CD4-positive, alpha-beta memory T cell (primary cell): ENCODE measurements at regions not wholly inside any gene's neighbourhood (a gene's known extent, or its start where the extent isn't known, plus 50 kb on each side); places are given as distances from the start of the nearest gene placed in this dataset.

Experiments used
- CTCF ChIA-PET: fragments of 350-600 bp; sonication (Branson Sonifier 250); formaldehyde crosslinking; loops from one replicate; lab custom pipeline; 2021; ENCODE audit warnings: inconsistent platforms; ENCODE audit not compliant: partially characterized antibody; lab: Charles Lee
- POLR2A ChIA-PET: fragments of 350-600 bp; sonication (Branson Sonifier 250); formaldehyde crosslinking; loops from one replicate; lab custom pipeline; 2021; ENCODE audit not compliant: partially characterized antibody; lab: Charles Lee
- DNase-seq, 5 donors: peaks; one replicate each; pipeline versions ENCODE4 v3.0.0 to v3.0.0-alpha.2; 2020 to 2022; ENCODE audit warnings: mixed read lengths in 1 of 5
- H3K27ac ChIP-seq: one replicate; pipeline ENCODE4 v1.7.0; 2013; ENCODE audit warnings: low read depth, low read length
- H3K27me3 ChIP-seq: 2 replicates; pipeline ENCODE4 v1.7.0; 2013; ENCODE audit warnings: mild to moderate bottlenecking, low read length, moderate library complexity; ENCODE audit not compliant: insufficient read depth
- H3K36me3 ChIP-seq: 2 replicates; pipeline ENCODE4 v1.7.0; 2013; ENCODE audit warnings: mild to moderate bottlenecking, low read length, moderate library complexity; ENCODE audit not compliant: insufficient read depth
- H3K4me1 ChIP-seq: 2 replicates; pipeline ENCODE4 v1.7.0; 2013; ENCODE audit warnings: mild to moderate bottlenecking, low read length, moderate library complexity; ENCODE audit not compliant: insufficient read depth
- H3K4me3 ChIP-seq, 2 donors: one replicate each; pipeline ENCODE4 v1.7.0; 2013; ENCODE audit warnings: low read length in 2 of 2, mild to moderate bottlenecking in 1 of 2
- H3K9me3 ChIP-seq, 2 donors: one replicate each; pipeline ENCODE4 v1.7.0; 2013; ENCODE audit warnings: low read length in 2 of 2, control low read depth in 1 of 2; ENCODE audit not compliant: control insufficient read depth in 1 of 2
- H3K27ac Mint-ChIP-seq, 7 donors: one replicate each; pipeline ENCODE4 v1.8.0; 2020 to 2021; ENCODE audit warnings: mixed read lengths in 7 of 7, mild to moderate bottlenecking in 6 of 7, inconsistent platforms in 3 of 7, moderate library complexity in 3 of 7
- H3K27me3 Mint-ChIP-seq, 2 donors: one replicate each; pipeline ENCODE4 v1.8.0; 2020 to 2021; ENCODE audit warnings: mixed read lengths in 2 of 2
- H3K36me3 Mint-ChIP-seq, 2 donors: one replicate each; pipeline ENCODE4 v1.8.0; 2020 to 2021; ENCODE audit warnings: mixed read lengths in 2 of 2, inconsistent platforms in 1 of 2, mild to moderate bottlenecking in 1 of 2
- H3K4me1 Mint-ChIP-seq, 4 donors: one replicate each; pipeline ENCODE4 v1.8.0; 2020 to 2021; ENCODE audit warnings: mixed read lengths in 4 of 4, mild to moderate bottlenecking in 1 of 4
- H3K4me3 Mint-ChIP-seq, 8 donors: one replicate each; pipeline ENCODE4 v1.8.0; 2020 to 2021; ENCODE audit warnings: mixed read lengths in 8 of 8, mild to moderate bottlenecking in 7 of 8, moderate library complexity in 6 of 8, inconsistent platforms in 3 of 8
- H3K9me3 Mint-ChIP-seq, 8 donors: one replicate each; pipeline ENCODE4 v1.8.0; 2020 to 2021; ENCODE audit warnings: mixed read lengths in 8 of 8, mild to moderate bottlenecking in 5 of 8, inconsistent platforms in 3 of 8, moderate library complexity in 1 of 8
- intact Hi-C: fragments of 100-400 bp; cut with micrococcal nuclease; formaldehyde crosslinking; loops from one replicate; pipeline ENCODE4 v1.15.1; 2023

- Histone ChIP-seq H3K27me3 (no peaks in the 10 kb centered on the region), H3K36me3 (no peaks in the 10 kb centered on the region), H3K4me1 (no peaks in the 10 kb centered on the region), H3K4me3 (no peak overlapping the region), H3K9me3 (no peaks in the 10 kb centered on the region), H3K27ac (no peak overlapping the region)
- ChIA-PET CTCF (no interaction called here), POLR2A (no interaction called here)
- Mint-ChIP-seq H3K27me3 (peaks cover 0 to 7% of the 10 kb centered on the region in 2 donors), H3K4me1 (no peaks in the 10 kb centered on the region), H3K9me3 (peaks cover 0 to 2% (median 0%) of the 10 kb centered on the region in 8 donors), H3K4me3 (no peak overlapping the region), H3K36me3 (no peaks in the 10 kb centered on the region), H3K27ac (no peak overlapping the region)
- intact Hi-C loops, result no loop called here
- DNase-seq, result no peak
Measured at GRCh38 chr5:127133071-127133470, 59.8 kb upstream of the C5orf63 start.

GRCh38 chr5:127136908-127137307 lies 63.6 kb upstream of the C5orf63 start:
- POLR2A ChIA-PET, result no interaction called here
- Mint-ChIP-seq H3K27ac (no peak overlapping the region), H3K9me3 (no peaks in the 10 kb centered on the region), H3K36me3 (no peaks in the 10 kb centered on the region), H3K27me3 (peaks cover 5 to 17% of the 10 kb centered on the region in 2 donors), H3K4me1 (no peaks in the 10 kb centered on the region), H3K4me3 (no peak overlapping the region)
- Histone ChIP-seq H3K9me3 (no peaks in the 10 kb centered on the region), H3K27me3 (no peaks in the 10 kb centered on the region), H3K36me3 (no peaks in the 10 kb centered on the region), H3K4me1 (no peaks in the 10 kb centered on the region), H3K4me3 (no peak overlapping the region), H3K27ac (no peak overlapping the region)
- DNase-seq, result no peak
- intact Hi-C loops, result no loop called here
- CTCF ChIA-PET, result no interaction called here

- Mint-ChIP-seq H3K9me3 (peaks cover 0 to 3% (median 0%) of the 10 kb centered on the region in 8 donors), H3K27me3 (peaks cover 5 to 10% of the 10 kb centered on the region in 2 donors), H3K36me3 (no peaks in the 10 kb centered on the region), H3K4me3 (no peak overlapping the region), H3K27ac (no peak overlapping the region), H3K4me1 (no peaks in the 10 kb centered on the region)
- Histone ChIP-seq H3K4me1 (no peaks in the 10 kb centered on the region), H3K4me3 (no peak overlapping the region), H3K36me3 (no peaks in the 10 kb centered on the region), H3K27ac (no peak overlapping the region), H3K27me3 (no peaks in the 10 kb centered on the region), H3K9me3 (no peaks in the 10 kb centered on the region)
- POLR2A ChIA-PET, result no interaction called here
- intact Hi-C loops, result no loop called here
- no peak for DNase-seq
- CTCF ChIA-PET, result no interaction called here
Measured at GRCh38 chr5:127143722-127144121, 70.4 kb upstream of the C5orf63 start.

GRCh38 chr5:127153031-127153430 lies 79.7 kb upstream of the C5orf63 start:
- peaks cover 0 to 1% of the 10 kb centered on the region in 2 donors for H3K27me3 Mint-ChIP-seq
- CTCF ChIA-PET, result no interaction called here

GRCh38 chr5:127153521-127153920 lies 80.2 kb upstream of the C5orf63 start:
- no peaks in the 10 kb centered on the region for H3K4me1 Mint-ChIP-seq

More at GRCh38 chr5:127153031-127153430, 79.7 kb upstream of the C5orf63 start:
- POLR2A ChIA-PET, result no interaction called here
- no peaks in the 10 kb centered on the region for H3K36me3 Mint-ChIP-seq
- H3K4me1 Mint-ChIP-seq, result no peaks in the 10 kb centered on the region
- DNase-seq, result no peak
- H3K9me3 Mint-ChIP-seq, result peaks cover 2 to 24% (median 10%) of the 10 kb centered on the region in 8 donors
- intact Hi-C loops, result no loop called here
- Histone ChIP-seq H3K27me3 (no peaks in the 10 kb centered on the region), H3K4me3 (no peak overlapping the region), H3K4me1 (no peaks in the 10 kb centered on the region), H3K27ac (no peak overlapping the region), H3K36me3 (no peaks in the 10 kb centered on the region), H3K9me3 (no peaks in the 10 kb centered on the region)
- H3K4me3 Mint-ChIP-seq, result no peak overlapping the region
- H3K27ac Mint-ChIP-seq, result no peak overlapping the region

GRCh38 chr5:127163750-127164149 lies 90.4 kb upstream of the C5orf63 start:
- DNase-seq, result no peak
- Histone ChIP-seq H3K36me3 (no peaks in the 10 kb centered on the region), H3K4me3 (no peak overlapping the region), H3K27ac (no peak overlapping the region), H3K4me1 (no peaks in the 10 kb centered on the region), H3K27me3 (no peaks in the 10 kb centered on the region), H3K9me3 (no peaks in the 10 kb centered on the region)
- Mint-ChIP-seq H3K36me3 (peaks cover 0 to under 1% of the 10 kb centered on the region in 2 donors), H3K9me3 (peaks cover 0 to 5% (median 1%) of the 10 kb centered on the region in 8 donors), H3K4me1 (no peaks in the 10 kb centered on the region), H3K4me3 (no peak overlapping the region), H3K27ac (no peak overlapping the region), H3K27me3 (peaks cover 6 to 12% of the 10 kb centered on the region in 2 donors)
- intact Hi-C loops, result no loop called here
- ChIA-PET POLR2A (no interaction called here), CTCF (no interaction called here)

More at GRCh38 chr5:127153521-127153920, 80.2 kb upstream of the C5orf63 start:
- ChIA-PET POLR2A (no interaction called here), CTCF (no interaction called here)
- Mint-ChIP-seq H3K36me3 (peaks cover 0 to 1% of the 10 kb centered on the region in 2 donors), H3K4me3 (no peak overlapping the region), H3K27ac (no peak overlapping the region), H3K9me3 (peaks cover 2 to 29% (median 12%) of the 10 kb centered on the region in 8 donors), H3K27me3 (peaks cover under 1 to 4% of the 10 kb centered on the region in 2 donors)
- no peaks in the 10 kb centered on the region for H3K36me3 ChIP-seq
- H3K4me3 ChIP-seq, result no peak overlapping the region
- no peak for DNase-seq
- H3K4me1 ChIP-seq, result no peaks in the 10 kb centered on the region
- intact Hi-C loops, result no loop called here
- H3K27ac ChIP-seq, result no peak overlapping the region
- H3K9me3 ChIP-seq, result no peaks in the 10 kb centered on the region
- H3K27me3 ChIP-seq, result no peaks in the 10 kb centered on the region

- H3K4me1 Mint-ChIP-seq, result no peaks in the 10 kb centered on the region
- ChIA-PET CTCF (no interaction called here), POLR2A (no interaction called here)
- no peaks in the 10 kb centered on the region for H3K36me3 Mint-ChIP-seq
- H3K27ac ChIP-seq, result no peak overlapping the region
- no peaks in the 10 kb centered on the region for H3K27me3 ChIP-seq
- peaks cover 7 to 10% of the 10 kb centered on the region in 2 donors for H3K27me3 Mint-ChIP-seq
- H3K27ac Mint-ChIP-seq, result no peak overlapping the region
- no peaks in the 10 kb centered on the region for H3K4me1 ChIP-seq
- no peaks in the 10 kb centered on the region for H3K36me3 ChIP-seq
- H3K9me3 Mint-ChIP-seq, result peaks cover 0 to 9% (median 3%) of the 10 kb centered on the region in 8 donors
- no peak for DNase-seq
- H3K4me3 Mint-ChIP-seq, result no peak overlapping the region
- intact Hi-C loops, result no loop called here
- H3K4me3 ChIP-seq, result no peak overlapping the region
- no peaks in the 10 kb centered on the region for H3K9me3 ChIP-seq
Measured at GRCh38 chr5:127170918-127171600, 97.8 kb upstream of the C5orf63 start.
